Cerebellar cortex (tissue), 1 donor: ENCODE measurements at regions not wholly inside any gene's neighbourhood (a gene's known extent, or its start where the extent isn't known, plus 50 kb on each side); places are given as distances from the start of the nearest gene placed in this dataset.

Source experiments
- DNase-seq: peaks from one replicate; pipeline ENCODE4 v3.0.0-alpha.2; 2015; ENCODE audit warnings: low spot score

DNA sequence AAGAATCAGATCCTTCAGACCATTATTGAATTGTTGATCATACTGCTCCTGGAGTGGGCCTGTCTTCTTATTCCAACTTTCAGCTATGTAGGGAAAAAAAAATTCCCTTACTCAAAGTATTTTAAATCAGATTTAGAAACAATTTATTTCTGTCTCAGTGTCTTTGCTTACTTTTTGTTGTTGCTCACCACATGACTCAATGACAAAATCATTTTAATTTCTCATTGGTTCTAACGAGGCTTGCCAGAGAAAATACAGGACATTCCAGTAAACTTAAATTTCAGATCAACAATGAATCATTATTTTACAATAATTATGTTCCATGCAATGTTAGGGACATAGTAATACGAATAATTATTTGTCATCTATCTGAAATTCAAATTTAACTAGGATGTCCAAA is 748.5 kb upstream of the CBLB start:
- no peak for DNase-seq

DNA sequence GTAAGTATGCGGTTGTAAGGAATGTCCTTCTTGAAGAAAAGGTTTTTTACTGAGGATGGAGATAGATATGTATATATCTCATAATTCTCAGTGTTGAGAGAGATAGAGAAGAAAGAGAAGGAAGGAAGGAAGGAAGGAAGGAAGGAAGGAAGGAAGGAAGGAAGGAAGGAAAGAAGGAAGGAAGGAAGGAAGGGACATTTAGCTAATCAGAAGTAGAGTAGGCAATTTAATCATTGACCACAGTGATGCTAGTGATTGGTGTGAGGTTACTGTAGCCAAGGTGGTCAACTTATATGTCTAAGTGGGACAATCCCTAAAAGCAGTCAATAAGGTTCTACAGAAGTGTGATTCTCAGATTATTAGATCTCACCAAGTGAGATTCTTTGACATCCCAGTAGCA is 751.8 kb upstream of the CBLB start:
- no peak for DNase-seq

DNA sequence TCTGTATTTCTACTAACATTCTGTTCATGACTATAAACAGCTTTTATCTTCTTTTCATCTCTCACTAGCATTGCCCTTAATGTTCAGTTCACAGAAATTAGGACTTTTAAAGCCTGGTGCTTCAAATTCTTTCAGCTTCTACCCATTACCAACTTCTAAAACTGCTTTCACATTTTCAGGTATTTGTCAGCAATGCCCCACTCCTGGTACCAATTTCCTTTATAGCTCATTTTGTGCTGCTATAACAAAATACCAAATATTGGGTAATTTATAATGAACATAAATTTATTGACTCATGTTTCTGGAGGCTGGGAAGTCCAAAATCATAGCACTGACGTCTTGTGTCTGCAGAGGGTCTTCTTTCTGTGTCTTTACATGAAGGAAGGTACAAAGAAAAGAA is 753.1 kb upstream of the CCDC54 start:
- no peak for DNase-seq

DNA sequence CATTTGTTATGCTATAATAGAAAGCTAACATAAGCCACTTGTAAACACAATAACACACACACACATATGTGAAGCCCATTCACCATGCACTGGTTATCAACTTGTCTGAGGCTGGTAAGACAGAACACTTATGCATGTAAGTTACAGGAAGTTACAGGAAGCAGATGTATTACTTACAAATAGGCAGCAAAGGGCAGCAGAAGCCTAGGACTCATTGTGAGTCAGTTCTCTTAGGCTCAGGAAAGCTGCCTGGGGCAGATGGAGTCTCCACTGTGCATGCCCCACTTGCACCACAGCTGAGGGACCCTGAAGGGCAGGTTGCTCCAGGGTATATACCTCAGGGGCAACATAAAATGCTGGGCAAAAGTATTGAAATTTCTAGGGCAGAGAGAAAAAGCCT is 748.8 kb upstream of the CCDC54 start:
- no peak for DNase-seq

DNA sequence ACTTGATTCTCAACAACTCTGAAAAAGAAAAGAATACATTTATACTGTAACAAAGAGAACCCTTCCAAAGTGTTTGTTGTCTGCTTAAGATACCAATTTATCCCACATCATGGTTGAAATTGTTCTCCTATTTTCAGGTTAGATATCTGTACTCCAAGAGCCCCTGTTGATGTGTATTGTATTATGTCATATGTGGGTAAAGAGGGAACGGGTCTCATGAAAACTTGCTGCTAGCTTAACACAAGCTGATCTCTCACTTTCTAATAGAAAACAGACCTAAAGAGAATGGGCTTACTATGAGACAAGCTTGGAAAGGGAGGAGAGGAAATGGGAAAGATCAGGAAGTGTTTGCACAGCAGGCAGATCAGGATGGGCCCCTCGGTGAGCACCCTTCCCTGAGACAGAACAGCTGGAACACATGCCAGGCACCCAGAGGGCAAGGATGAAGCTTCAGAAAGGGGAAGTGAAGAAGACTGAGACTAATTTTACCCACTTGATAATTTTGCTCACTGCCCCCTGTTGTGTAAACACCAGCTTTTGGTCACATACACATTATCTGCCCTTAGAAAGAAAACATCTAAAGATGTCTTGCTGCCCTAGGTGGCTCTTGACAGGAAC is 747.9 kb upstream of the CCDC54 start:
- no peak for DNase-seq

DNA sequence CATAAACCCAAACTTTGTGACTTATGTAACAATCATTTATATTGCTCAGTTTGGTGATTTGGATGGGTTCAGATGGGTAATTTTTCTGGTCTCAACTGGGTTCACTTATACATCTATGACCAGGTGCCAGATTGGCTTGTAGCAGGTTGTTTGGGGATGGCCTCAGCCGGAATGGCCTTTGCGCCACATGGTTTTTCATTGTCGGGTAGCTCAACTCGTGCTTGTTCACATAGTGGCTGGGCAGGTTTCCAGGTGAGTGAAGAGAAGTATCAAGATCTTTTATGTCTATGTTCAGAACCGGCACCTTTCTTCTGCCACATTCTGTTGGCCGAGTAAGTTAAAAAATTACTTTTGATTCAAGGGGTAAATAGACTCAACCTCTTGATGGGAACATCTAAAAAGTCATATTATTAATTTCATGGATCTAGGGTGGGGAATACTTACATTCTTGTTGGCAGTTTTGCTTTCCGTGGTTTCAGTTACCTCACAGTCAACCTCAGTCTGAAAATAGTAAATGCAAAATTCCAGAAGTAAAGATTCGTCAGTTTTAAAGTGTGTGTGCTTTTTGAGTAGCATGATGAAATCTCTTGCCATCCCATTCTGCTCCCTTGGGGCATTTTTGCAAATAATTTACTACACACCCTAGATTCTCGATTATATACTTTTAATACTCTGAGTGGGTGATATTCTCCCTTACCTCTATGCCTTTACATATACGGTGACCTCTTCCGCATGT is 745.7 kb upstream of the CCDC54 start:
- DNase-seq = no peak

DNA sequence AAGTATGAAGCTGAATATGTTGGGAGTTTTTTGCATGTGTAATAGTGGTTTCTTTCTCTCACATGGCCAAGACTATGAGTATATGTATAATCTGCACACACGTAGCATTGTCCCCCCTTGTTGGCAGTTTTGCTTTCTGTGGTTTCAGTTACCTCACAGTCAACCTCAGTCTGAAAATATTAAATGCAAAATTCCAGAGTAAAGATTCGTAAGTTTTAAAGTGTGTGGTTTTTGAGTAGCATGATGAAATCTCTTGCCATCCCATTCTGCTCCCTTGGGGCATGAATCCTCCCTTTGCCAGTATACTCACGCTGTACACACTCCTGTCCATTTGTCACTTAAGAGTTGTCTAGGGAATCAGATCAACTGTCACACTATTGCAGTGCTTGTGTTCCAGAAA is 742.0 kb upstream of the CCDC54 start:
- no peak for DNase-seq

DNA sequence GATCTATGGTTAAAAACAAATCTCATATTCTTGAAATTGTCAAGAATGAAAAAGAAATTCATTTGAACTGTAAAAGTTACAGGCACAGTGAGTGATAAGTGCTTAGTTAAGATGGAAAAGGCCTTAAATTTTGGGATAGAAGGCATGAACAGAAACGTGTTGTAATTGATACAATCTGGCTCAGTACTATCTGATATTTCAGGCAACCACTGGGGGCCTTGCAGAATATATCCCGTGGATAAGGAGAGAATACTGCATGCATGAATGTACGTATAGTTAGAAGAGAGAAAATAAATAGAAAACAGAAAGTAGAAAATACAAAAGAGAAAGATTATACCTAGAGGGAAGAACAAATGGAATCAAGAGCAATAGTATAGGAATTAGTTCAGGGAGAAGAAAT is 741.4 kb upstream of the CCDC54 start:
- DNase-seq = no peak

DNA sequence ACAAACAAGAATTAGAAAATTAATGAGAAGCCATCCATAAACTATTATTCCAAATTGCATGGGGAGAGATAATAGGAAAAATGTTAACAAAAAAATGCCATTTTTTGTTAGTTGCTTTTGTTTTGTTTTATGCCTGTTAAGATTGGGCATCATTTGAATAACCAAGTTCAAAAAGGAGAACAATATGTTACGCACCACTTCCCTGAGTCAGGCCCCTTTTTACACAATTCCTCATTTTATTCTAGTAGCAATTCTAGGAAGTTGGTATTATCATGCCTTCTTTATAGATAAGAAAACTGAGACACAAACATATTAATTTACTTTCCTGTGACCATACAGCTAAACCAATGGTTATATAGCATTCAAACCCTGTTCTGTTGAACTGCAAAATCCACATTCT is 736.9 kb upstream of the CCDC54 start:
- DNase-seq = no peak

DNA sequence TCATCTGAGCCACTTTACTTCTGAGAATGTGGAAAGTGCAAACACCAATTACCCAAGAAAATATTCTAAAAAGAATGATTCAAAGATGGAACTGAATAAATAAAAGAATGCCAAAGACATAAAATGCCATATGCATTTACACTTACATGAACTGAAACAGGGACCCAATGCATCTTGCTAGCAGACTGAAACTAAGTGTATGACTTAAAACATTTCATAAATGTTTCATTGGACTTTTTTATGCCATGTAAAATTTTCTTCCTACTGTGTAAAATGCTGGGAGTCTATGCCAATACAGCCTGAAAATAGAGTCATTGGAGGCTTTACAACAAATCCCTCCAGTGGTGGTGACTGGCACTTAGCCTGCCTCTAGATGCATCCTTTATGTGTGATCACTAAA is 735.1 kb upstream of the CCDC54 start:
- no peak for DNase-seq

DNA sequence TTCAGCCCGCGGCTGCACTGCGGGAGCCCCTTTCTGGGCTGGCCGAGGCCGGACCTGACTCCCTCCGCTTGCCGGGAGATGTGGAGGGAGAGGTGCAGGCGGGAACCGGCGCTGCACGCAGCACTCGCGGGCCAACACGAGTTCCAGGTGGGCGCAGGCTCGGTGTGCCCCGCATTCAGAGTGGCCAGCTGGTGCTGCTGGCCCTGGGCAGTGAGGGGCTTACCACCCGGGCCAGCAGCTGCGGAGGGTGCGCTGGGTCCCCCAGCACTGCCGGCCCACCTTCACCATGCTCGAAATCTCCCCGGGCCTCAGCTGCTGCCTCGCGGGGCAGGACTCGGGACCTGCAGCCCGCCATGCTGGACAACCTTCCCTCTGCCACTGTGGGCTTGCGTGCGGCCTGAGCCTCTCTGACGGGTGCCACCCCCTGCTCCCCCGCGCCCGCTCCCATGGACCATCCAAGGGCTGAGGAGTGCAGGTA is 733.5 kb upstream of the CCDC54 start:
- DNase-seq = no peak

DNA sequence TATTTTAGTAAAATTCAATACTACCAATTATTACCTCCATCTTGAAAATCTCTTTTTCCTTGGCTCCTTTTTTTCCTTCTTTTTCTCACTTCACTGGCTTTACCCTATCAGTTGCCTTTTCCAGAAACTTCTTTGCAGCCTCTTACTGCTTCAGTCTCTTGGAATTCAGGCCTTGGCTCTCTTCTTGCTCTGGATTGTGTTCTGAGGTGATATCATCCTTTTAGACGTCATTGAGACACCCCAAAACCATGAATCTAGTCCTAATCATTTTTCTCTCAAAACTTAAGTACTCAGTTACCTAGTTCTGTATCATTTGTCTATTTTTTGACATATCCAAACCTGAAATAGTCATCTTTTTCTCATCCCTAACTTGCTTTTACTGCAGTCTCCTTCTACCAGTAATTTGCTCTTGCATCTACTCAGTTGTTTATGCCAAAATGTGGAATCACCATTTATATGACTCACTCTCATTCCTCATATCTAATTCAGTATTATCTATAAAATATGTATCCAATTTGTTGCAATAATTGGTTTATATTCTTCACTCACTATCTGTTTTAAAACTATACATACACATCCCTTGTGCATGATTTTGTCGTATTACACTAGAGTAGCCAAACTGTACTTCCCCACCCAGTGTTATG is 703.2 kb upstream of the CCDC54 start:
- no peak for DNase-seq

DNA sequence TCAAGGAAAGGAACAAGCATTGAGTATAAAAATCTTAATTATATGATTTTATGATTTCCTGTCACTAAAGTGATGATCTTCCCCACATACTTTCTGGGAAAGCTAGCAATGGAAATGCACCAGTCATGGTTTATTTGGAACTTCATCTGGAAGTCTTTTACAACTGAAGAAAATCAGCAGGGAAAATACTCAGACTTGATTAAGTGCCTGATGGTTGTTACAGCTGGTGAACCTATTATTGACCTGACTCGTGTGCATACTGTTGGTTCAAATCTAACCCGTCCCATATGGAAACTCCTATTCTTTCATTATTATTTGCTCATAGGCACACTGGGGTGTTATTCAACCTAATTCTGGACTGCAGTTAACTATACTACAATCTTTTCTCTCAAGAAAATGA is 701.8 kb upstream of the CCDC54 start:
- no peak for DNase-seq

DNA sequence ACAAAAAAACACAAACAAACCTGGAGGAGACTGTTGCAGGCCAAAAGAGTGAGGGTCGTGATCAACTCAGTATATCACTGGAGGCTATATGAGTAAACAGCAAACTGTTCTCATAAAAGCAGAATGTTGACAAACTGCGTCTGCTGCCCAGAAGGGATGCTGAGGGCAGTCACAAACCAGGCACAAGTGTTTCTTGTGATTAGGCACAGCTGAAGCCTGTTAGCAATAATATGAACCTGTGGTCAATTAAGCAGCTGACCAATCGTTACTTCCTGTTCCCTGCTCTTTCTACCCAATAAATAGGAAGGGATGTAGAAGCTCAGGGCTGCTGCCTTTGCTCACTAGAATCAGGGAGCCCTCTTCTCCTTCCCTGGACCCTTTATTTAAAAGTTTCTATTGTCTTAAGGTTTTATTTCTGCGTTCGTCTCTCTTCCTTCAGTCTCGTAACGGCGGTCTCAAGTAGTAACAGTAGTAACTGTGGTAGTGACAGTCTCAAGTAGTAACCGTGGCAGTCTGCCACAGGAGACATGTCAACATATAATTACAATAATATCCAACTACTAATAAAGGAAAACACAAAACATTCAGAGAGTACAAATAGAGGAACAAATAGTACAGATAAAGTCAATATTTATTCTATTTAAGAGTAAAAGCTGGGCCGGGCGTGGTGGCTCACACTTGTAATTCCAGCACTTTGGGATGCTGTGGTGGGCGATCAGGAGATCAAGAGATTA is 698.4 kb upstream of the CCDC54 start:
- no peak for DNase-seq

DNA sequence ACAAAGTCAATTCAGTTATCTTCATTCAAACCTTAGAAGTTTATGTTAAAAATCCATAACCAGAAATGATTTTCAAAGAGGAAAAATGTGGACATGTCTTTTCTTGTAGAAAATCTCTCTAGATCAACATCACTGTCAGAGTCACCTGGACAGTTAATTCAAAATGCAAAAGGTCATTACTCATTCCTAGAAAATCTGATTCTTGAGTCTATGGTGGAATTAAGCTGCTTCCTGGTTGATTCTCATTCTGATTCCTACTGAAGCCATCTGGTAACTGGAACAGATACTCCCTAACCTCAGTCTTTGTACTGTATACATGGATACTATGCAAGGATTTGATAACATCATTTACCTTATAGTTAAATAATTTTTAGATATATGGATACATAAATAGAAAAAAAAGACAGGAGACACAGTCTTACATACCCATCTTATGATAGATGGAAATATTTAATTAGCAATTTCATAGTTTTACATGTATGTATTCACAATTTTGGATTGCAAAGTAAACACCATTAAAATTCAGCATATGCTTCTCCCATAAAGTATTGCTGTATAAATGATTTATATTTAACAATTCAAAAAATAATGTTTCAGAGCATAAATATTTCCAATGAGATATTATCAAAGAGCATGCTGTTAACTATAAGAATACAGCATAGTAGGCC is 693.2 kb upstream of the CCDC54 start:
- DNase-seq = no peak

DNA sequence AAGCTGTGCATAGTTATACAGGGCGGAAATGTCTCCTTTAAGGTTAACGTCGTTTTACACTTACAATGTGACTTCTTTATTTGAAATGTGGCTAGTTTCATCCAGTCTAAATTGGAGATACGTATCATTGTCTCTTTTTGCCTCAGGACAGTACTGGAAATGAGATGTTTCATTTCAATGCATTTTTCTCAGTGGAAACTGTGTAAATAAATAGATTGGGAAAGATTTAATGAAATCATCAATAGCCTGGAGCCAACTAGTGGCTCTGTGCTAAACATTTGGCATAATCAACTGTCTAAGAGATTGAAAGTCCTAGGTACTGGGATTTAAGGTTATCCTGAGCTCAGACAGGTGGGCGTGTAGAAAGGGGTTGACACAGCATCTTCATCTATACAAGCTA is 691.5 kb upstream of the CCDC54 start:
- DNase-seq = no peak

DNA sequence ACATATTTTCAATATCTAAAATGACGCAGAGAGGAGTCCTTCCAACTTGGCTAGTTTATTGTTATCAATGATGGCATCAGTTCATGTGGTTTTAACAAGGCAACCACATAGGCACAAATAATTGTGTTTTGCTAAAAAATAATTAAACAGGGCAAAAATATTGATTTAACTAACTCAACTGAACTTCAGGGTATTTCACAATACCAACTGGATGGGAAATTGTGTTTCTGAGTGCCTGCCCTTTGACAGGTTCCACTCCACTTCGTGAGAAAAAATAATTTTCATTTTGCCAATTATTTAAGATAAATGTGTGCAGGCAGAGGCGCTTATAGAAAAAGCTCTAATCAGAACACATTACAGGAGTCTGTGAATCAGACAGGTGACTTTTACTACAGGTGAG is 689.3 kb upstream of the CCDC54 start:
- DNase-seq = no peak

DNA sequence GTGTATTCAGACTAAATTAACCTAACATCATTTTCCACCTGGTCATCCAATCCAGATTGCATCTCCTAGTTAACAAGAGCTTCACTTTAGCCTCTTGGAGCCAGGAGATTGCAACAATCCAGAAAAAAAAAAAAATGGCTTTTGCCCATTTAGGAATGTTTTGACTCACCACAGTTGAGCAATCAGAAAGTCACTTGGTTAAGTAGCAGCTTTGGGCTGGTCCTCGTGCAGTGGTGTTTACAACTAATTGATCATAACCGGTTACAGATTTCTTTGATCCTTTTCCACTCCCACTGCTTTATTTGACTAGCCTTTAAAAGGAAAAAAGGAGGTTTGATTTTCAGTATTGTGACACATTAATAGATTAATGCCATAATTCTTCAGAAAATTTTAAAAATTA is 688.8 kb upstream of the CCDC54 start:
- DNase-seq = no peak

DNA sequence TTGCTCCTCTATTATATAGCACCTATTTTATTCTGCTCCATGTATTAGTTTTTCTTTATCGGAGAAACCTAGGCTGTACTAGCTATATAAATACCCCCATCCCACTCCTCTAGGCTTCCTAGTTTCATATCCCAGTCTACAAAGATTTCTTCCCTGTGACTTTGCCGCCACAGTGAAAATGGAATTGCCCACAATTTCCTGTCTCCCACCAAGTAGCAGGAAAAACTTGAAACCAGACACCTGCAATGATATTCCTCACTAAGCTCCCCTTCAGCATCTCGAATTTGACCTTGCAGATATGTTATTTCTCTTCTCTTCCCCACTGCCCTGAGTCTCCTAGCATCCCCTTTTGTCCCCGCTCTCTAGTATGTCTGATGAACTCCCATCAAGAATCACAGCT is 685.8 kb upstream of the CCDC54 start:
- no peak for DNase-seq

DNA sequence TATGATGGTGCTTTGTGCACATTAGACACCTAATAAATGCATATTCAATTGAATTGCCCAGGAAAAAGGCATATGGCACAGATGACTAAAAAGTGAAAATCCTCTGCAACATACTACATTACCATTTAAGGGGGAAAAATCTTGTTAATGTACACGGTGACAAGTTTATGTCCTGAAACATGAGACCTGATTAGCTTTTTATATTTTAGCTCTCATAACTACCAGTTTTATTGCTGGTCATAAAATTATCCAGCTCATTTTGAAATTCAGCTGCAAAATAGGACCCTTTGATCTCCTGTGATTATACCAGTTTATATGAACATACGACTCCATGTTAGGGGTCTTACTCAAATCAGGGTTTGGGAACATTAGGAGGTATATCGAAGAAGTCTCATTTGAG is 684.6 kb upstream of the CCDC54 start:
- DNase-seq = no peak

DNA sequence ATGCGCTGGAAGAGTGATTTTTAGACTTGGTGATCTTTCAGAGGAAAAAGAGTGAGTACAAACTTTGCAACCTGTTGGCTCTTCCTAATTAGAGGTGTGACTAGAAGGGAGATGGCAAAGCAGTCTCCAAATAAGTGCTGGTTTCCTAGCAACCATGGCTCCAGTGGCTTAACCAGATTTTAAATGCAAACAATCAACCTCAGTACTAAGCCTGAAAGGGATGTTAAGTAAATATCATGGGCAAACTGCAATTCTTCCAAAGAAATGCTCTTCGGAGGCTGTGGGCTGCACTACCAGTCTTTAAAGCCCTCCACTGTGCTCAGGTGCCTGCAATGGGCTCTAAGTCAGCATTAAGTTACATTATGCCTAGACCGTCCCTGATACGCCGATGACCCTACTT is 678.1 kb upstream of the CCDC54 start:
- no peak for DNase-seq

DNA sequence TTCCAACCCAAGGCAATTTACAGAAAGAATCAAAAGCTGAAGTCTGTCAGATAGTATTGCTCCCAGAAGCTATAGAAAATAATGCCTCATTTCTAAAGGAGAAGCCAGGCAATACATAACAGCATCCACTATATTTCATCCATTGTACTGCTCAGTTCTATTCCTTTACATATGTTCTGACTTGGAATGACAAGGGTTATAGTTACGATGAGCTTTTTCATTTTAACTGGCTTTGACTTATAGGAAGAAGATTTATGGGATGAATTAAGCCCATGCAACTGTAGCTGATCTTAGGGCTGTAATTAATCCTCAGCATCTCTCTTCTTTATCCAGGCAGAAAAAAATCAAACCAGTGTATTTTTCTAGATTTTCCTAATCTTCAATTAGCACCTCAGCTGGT is 676.3 kb upstream of the CCDC54 start:
- DNase-seq = no peak
